H9 (cell line): ENCODE measurements at regions not wholly inside any gene's neighbourhood (a gene's known extent, or its start where the extent isn't known, plus 50 kb on each side); places are given as distances from the start of the nearest gene placed in this dataset.

Experiments used
- DNase-seq: peaks from one replicate; pipeline ENCODE4 v3.0.0-alpha.2; 2017
- H2AFZ ChIP-seq: one replicate; pipeline ENCODE4 v1.6.1; 2013; ENCODE audit warnings: mild to moderate bottlenecking, low read length, control low read depth, moderate library complexity
- H2AK5ac ChIP-seq: 2 replicates; pipeline ENCODE4 v1.6.1; 2013; ENCODE audit warnings: low read length, control low read depth, mixed read lengths; ENCODE audit not compliant: insufficient read length
- H2BK120ac ChIP-seq: one replicate; pipeline ENCODE4 v1.6.1; 2013; ENCODE audit warnings: low read depth, mild to moderate bottlenecking, low read length, control low read depth, inconsistent platforms; ENCODE audit not compliant: poor library complexity, severe bottlenecking
- H2BK12ac ChIP-seq: 2 replicates; pipeline ENCODE4 v1.6.1; 2013; ENCODE audit warnings: low read length, control low read depth, mixed read lengths, low read depth; ENCODE audit not compliant: insufficient read length
- H2BK15ac ChIP-seq: 2 replicates; pipeline ENCODE4 v1.6.1; 2013; ENCODE audit warnings: low read depth, low read length, control low read depth
- H2BK20ac ChIP-seq: one replicate; pipeline ENCODE4 v1.6.1; 2013; ENCODE audit warnings: low read depth, mild to moderate bottlenecking, low read length, control low read depth, inconsistent platforms; ENCODE audit not compliant: poor library complexity, severe bottlenecking
- H2BK5ac ChIP-seq: 2 replicates; pipeline ENCODE4 v1.6.1; 2013; ENCODE audit warnings: low read length, control low read depth, mixed read lengths; ENCODE audit not compliant: insufficient read length
- H3K14ac ChIP-seq: 2 replicates; pipeline ENCODE4 v1.6.1; 2013; ENCODE audit warnings: low read length, control low read depth; ENCODE audit not compliant: insufficient read depth
- H3K18ac ChIP-seq: 2 replicates; pipeline ENCODE4 v1.6.1; 2013; ENCODE audit warnings: low read depth, mild to moderate bottlenecking, mixed read lengths, low read length, control low read depth; ENCODE audit not compliant: insufficient read length
- H3K23ac ChIP-seq: 2 replicates; pipeline ENCODE4 v1.6.1; 2013; ENCODE audit warnings: low read length, control low read depth, mixed read lengths, low read depth; ENCODE audit not compliant: insufficient read length
- H3K23me2 ChIP-seq: 2 replicates; pipeline ENCODE4 v1.6.1; 2013; ENCODE audit warnings: low read depth, mild to moderate bottlenecking, mixed read lengths, low read length, control low read depth; ENCODE audit not compliant: insufficient read length, poor library complexity, severe bottlenecking
- H3K27ac ChIP-seq: 2 replicates; pipeline ENCODE4 v1.5.1; 2013; ENCODE audit warnings: low read length, control low read depth, mixed read lengths, low read depth; ENCODE audit not compliant: insufficient read length
- H3K27me3 ChIP-seq: 2 replicates; pipeline ENCODE4 v1.6.1; 2013; ENCODE audit warnings: low read length, control low read depth, inconsistent platforms; ENCODE audit not compliant: insufficient read depth
- H3K4ac ChIP-seq: 2 replicates; pipeline ENCODE4 v1.6.1; 2013; ENCODE audit warnings: low read depth, mild to moderate bottlenecking, control low read depth, inconsistent platforms, low read length, moderate library complexity
- H3K4me1 ChIP-seq: 2 replicates; pipeline ENCODE4 v1.6.1; 2013; ENCODE audit warnings: low read length, control low read depth, inconsistent platforms; ENCODE audit not compliant: insufficient read depth
- H3K4me2 ChIP-seq: 2 replicates; pipeline ENCODE4 v1.6.1; 2013; ENCODE audit warnings: low read length, control low read depth, mixed read lengths; ENCODE audit not compliant: insufficient read length, insufficient read depth
- H3K56ac ChIP-seq: 2 replicates; pipeline ENCODE4 v1.6.1; 2013; ENCODE audit warnings: low read depth, mild to moderate bottlenecking, mixed read lengths, low read length, control low read depth; ENCODE audit not compliant: insufficient read length
- H3K79me1 ChIP-seq: 2 replicates; pipeline ENCODE4 v1.6.1; 2013; ENCODE audit warnings: low read depth, mild to moderate bottlenecking, moderate library complexity, low read length, control low read depth, inconsistent platforms; ENCODE audit not compliant: insufficient read depth, poor library complexity, severe bottlenecking
- H3K79me2 ChIP-seq: 2 replicates; pipeline ENCODE4 v1.6.1; 2013; ENCODE audit warnings: low read length, control low read depth, inconsistent platforms; ENCODE audit not compliant: insufficient read depth
- H3K9ac ChIP-seq: 2 replicates; pipeline ENCODE4 v1.6.1; 2013; ENCODE audit warnings: low read length, control low read depth, mixed read lengths; ENCODE audit not compliant: insufficient read length; ENCODE audit errors: extremely low read depth
- H3K9me3 ChIP-seq: one replicate; pipeline ENCODE4 v1.6.1; 2013; ENCODE audit warnings: low read depth, low read length, inconsistent platforms; ENCODE audit not compliant: control insufficient read depth
- H3T11ph ChIP-seq: one replicate; pipeline ENCODE4 v1.6.1; 2013; ENCODE audit warnings: mild to moderate bottlenecking, low read length, control low read depth, inconsistent platforms
- H4K20me1 ChIP-seq: one replicate; pipeline ENCODE4 v1.6.1; 2013; ENCODE audit not compliant: control insufficient read depth, insufficient read length, insufficient read depth
- H4K5ac ChIP-seq: 2 replicates; pipeline ENCODE4 v1.6.1; 2013; ENCODE audit warnings: low read depth, mild to moderate bottlenecking, mixed read lengths, low read length, control low read depth; ENCODE audit not compliant: insufficient read length
- H4K8ac ChIP-seq: replicated peaks from 2 replicates; pipeline ENCODE4 v1.6.1; 2013; ENCODE audit warnings: low read length, control low read depth, mixed read lengths, low read depth; ENCODE audit not compliant: insufficient read length
- H4K91ac ChIP-seq: 2 replicates; pipeline ENCODE4 v1.6.1; 2013; ENCODE audit warnings: low read depth, mild to moderate bottlenecking, moderate library complexity, mixed read lengths, low read length, control low read depth; ENCODE audit not compliant: insufficient read length
- H3K27ac Mint-ChIP-seq, 3 experiments: 2 replicates in 2 of 3; 3 replicates in 1 of 3; pipeline ENCODE4 v1.8.0; 2020 to 2021; ENCODE audit warnings: mixed read lengths in 3 of 3, mild to moderate bottlenecking in 1 of 3, moderate library complexity in 1 of 3
- H3K27me3 Mint-ChIP-seq: 2 replicates; pipeline ENCODE4 v1.8.0; 2021; ENCODE audit warnings: low read depth, mild to moderate bottlenecking, moderate library complexity, mixed read lengths
- H3K36me3 Mint-ChIP-seq, 3 experiments: 2 replicates in 2 of 3; 3 replicates in 1 of 3; pipeline ENCODE4 v1.8.0; 2020 to 2021; ENCODE audit warnings: low read depth in 3 of 3, mixed read lengths in 3 of 3; ENCODE audit not compliant: insufficient read depth in 1 of 3
- H3K4me1 Mint-ChIP-seq, 2 experiments: 2 replicates each; pipeline ENCODE4 v1.8.0; 2020; ENCODE audit warnings: mixed read lengths in 2 of 2
- H3K4me3 Mint-ChIP-seq, 2 experiments: 2 replicates in 1 of 2; 3 replicates in 1 of 2; pipeline ENCODE4 v1.8.0; 2020 to 2021; ENCODE audit warnings: mild to moderate bottlenecking in 2 of 2, mixed read lengths in 2 of 2, moderate library complexity in 1 of 2
- H3K9me3 Mint-ChIP-seq, 2 experiments: 2 replicates in 1 of 2; 3 replicates in 1 of 2; pipeline ENCODE4 v1.8.0; 2020; ENCODE audit warnings: mild to moderate bottlenecking in 2 of 2, mixed read lengths in 2 of 2, moderate library complexity in 1 of 2
- CTCF ChIP-seq: fragments of 200-600 bp; sonication (generic); conservative IDR thresholded peaks from 3 replicates; pipeline ENCODE4 v1.8.0; 2021; ENCODE audit warnings: antibody characterized with exemption, mild to moderate bottlenecking
- WGBS: extraction: QIAGEN DNeasy Blood & Tissue Kit; methylation state at CpG from one replicate; pipeline ENCODE4 v1.1.7; 2013; ENCODE audit warnings: missing lambda C conversion rate, low lambda C conversion rate, mixed read lengths; ENCODE audit not compliant: insufficient read length; ENCODE audit errors: extremely low coverage; 5-methylcytosine and 5-hydroxymethylcytosine counted together

DNA sequence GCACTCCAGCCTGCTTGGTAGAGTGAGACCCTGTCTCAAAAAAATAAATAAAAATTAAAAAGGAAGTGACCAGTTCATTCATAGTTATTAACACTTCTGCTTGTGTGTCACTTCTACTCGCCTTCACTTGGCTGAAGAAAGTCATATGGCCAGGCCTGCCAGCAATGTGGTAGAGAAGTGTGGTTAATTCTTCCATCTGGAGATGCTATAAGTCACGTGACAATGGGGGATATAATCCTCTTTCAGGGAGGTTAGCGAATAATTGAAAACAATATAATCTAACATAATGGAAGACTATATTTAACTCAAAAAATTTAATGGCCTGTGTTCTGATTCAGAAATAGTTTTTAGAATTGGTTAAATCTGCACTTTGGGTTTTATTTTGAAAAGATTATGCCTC lies 305.6 kb downstream of the DOCK8 start:
- no peak overlapping the region for H3K4ac ChIP-seq
- no peak overlapping the region for H3K18ac ChIP-seq
- H3K9me3 ChIP-seq, result no peaks in the 10 kb centered on the region
- no peaks in the 10 kb centered on the region for H4K20me1 ChIP-seq
- H3K23me2 ChIP-seq, result no peaks in the 10 kb centered on the region
- no peak overlapping the region for H4K8ac ChIP-seq
- no peak overlapping the region for H3K4me3 Mint-ChIP-seq
- H3K27ac Mint-ChIP-seq, result no peak overlapping the region
- no peak overlapping the region for H4K91ac ChIP-seq
- H4K5ac ChIP-seq, result no peak overlapping the region
- H2BK15ac ChIP-seq, result no peak overlapping the region
- no peak overlapping the region for H3K23ac ChIP-seq
- H2AFZ ChIP-seq, result no peak overlapping the region
- H2BK120ac ChIP-seq, result no peak overlapping the region
- no CpG with 5 or more reads among the region's 3 CpGs for WGBS
- H3K79me2 ChIP-seq, result no peaks in the 10 kb centered on the region; the same call in 1 of the 2 replicates
- no peak for TF ChIP-seq CTCF
- H3T11ph ChIP-seq, result no peak overlapping the region
- H2BK20ac ChIP-seq, result no peak overlapping the region
- H3K27ac ChIP-seq, result no peak overlapping the region
- H3K9ac ChIP-seq, result no peak overlapping the region
- peaks cover 9% of the 10 kb centered on the region for H3K79me1 ChIP-seq
- no peak overlapping the region for H3K56ac ChIP-seq
- peaks cover 4 to 8% of the 10 kb centered on the region in 2 experiments for H3K4me1 Mint-ChIP-seq
- H3K27me3 Mint-ChIP-seq, result no peaks in the 10 kb centered on the region
- H3K27me3 ChIP-seq, result no peaks in the 10 kb centered on the region
- peaks cover 0 to 6% (median 3%) of the 10 kb centered on the region in 3 experiments; a peak in 3 of 7 replicates for H3K36me3 Mint-ChIP-seq
- H2BK5ac ChIP-seq, result no peak overlapping the region
- no peak overlapping the region for H2BK12ac ChIP-seq
- no peak overlapping the region for H3K4me2 ChIP-seq
- H3K4me1 ChIP-seq, result no peaks in the 10 kb centered on the region
- DNase-seq, result no peak
- no peaks in the 10 kb centered on the region for H3K9me3 Mint-ChIP-seq
- no peak overlapping the region for H2AK5ac ChIP-seq
- no peak overlapping the region for H3K14ac ChIP-seq
